Right atrium auricular region (tissue), 2 donors: ENCODE measurements at regions not wholly inside any gene's neighbourhood (a gene's known extent, or its start where the extent isn't known, plus 50 kb on each side); places are given as distances from the start of the nearest gene placed in this dataset.

ENCODE experiments used
- DNase-seq: peaks from one replicate; pipeline ENCODE4 v3.0.0-alpha.2; 2019; ENCODE audit warnings: low spot score
- H3K27ac ChIP-seq, 2 donors: fragments of 200-600 bp; sonication (generic); 1 replicate in 1 of 2; 2 replicates in 1 of 2; pipeline ENCODE4 v1.5.1; 2016 to 2019
- H3K27me3 ChIP-seq, 2 donors: fragments of 200-600 bp; sonication (generic); one replicate each; pipeline versions ENCODE4 v1.5.1 to v1.6.0; 2017 to 2019
- H3K36me3 ChIP-seq: fragments of 200-600 bp; sonication (generic); one replicate; pipeline ENCODE4 v1.5.1; 2016
- H3K4me1 ChIP-seq, 2 donors: fragments of 200-600 bp; sonication (generic); one replicate each; pipeline versions ENCODE4 v1.5.1 to v1.6.0; 2017 to 2019
- H3K4me3 ChIP-seq, 2 donors: fragments of 200-600 bp; sonication (generic); 1 replicate in 1 of 2; 2 replicates in 1 of 2; pipeline ENCODE4 v1.5.1; 2017 to 2019; ENCODE audit warnings: mild to moderate bottlenecking in 1 of 2, moderate library complexity in 1 of 2
- H3K9me3 ChIP-seq, 2 donors: fragments of 200-600 bp; sonication (generic); one replicate each; pipeline ENCODE4 v1.5.1; 2019
- CTCF ChIP-seq, 2 donors: fragments of 200-600 bp; sonication (generic); IDR thresholded peaks; one replicate each; pipeline ENCODE4 v1.5.1; 2019; ENCODE audit warnings: antibody characterized with exemption in 2 of 2

- no peaks in the 10 kb centered on the region for H3K4me1 ChIP-seq
- no peaks in the 10 kb centered on the region for H3K9me3 ChIP-seq
- no peak overlapping the region for H3K4me3 ChIP-seq
Measured at GRCh38 chr5:17917465-17917864, 283.2 kb downstream of the TAF11L14 start.

GRCh38 chr5:17918373-17919104 lies 284.3 kb downstream of the TAF11L14 start:
- H3K4me1 ChIP-seq, result no peaks in the 10 kb centered on the region
- no peaks in the 10 kb centered on the region for H3K36me3 ChIP-seq
- H3K27me3 ChIP-seq, result no peaks in the 10 kb centered on the region
- H3K27ac ChIP-seq, result no peak overlapping the region
- H3K4me3 ChIP-seq, result no peak overlapping the region
- no peak for TF ChIP-seq CTCF (IDR thresholded peaks at IDR 0.05)
- no peak for DNase-seq
- no peaks in the 10 kb centered on the region for H3K9me3 ChIP-seq

More at GRCh38 chr5:17917465-17917864, 283.2 kb downstream of the TAF11L14 start:
- H3K36me3 ChIP-seq, result no peaks in the 10 kb centered on the region
- no peak overlapping the region for H3K27ac ChIP-seq
- no peak for DNase-seq
- no peaks in the 10 kb centered on the region for H3K27me3 ChIP-seq
- no peak for TF ChIP-seq CTCF (IDR thresholded peaks at IDR 0.05)

- TF ChIP-seq CTCF (IDR thresholded peaks at IDR 0.05), result no peak
- H3K36me3 ChIP-seq, result no peaks in the 10 kb centered on the region
- no peaks in the 10 kb centered on the region for H3K4me1 ChIP-seq
- no peak for DNase-seq
- H3K9me3 ChIP-seq, result no peaks in the 10 kb centered on the region
- H3K27me3 ChIP-seq, result no peaks in the 10 kb centered on the region
- no peak overlapping the region for H3K4me3 ChIP-seq
- no peak overlapping the region for H3K27ac ChIP-seq
Measured at GRCh38 chr5:17925276-17925675, 291.0 kb downstream of the TAF11L14 start.

GRCh38 chr5:17928581-17928981 lies 294.3 kb downstream of the TAF11L14 start:
- peak overlapping the region in 1 of 2 donors; percentile 6 for H3K27ac ChIP-seq
- DNase-seq, result peak; percentile 72
- no peak for TF ChIP-seq CTCF (IDR thresholded peaks at IDR 0.05)

GRCh38 chr5:17929171-17929570 lies 294.9 kb downstream of the TAF11L14 start:
- no peak for DNase-seq
- Histone ChIP-seq H3K27ac (peak overlapping the region in 1 of 2 donors; percentile 6), H3K4me3 (no peak overlapping the region), H3K27me3 (no peaks in the 10 kb centered on the region), H3K9me3 (peaks cover 0 to 23% of the 10 kb centered on the region in 2 donors), H3K4me1 (no peaks in the 10 kb centered on the region), H3K36me3 (no peaks in the 10 kb centered on the region)
- TF ChIP-seq CTCF (IDR thresholded peaks at IDR 0.05), result no peak

More at GRCh38 chr5:17928581-17928981, 294.3 kb downstream of the TAF11L14 start:
- no peaks in the 10 kb centered on the region for H3K4me1 ChIP-seq
- H3K9me3 ChIP-seq, result peaks cover 0 to 17% of the 10 kb centered on the region in 2 donors
- H3K36me3 ChIP-seq, result no peaks in the 10 kb centered on the region
- no peak overlapping the region for H3K4me3 ChIP-seq
- H3K27me3 ChIP-seq, result no peaks in the 10 kb centered on the region

- Histone ChIP-seq H3K9me3 (peaks cover 5 to 35% of the 10 kb centered on the region in 2 donors), H3K27me3 (no peaks in the 10 kb centered on the region), H3K4me1 (no peaks in the 10 kb centered on the region), H3K36me3 (no peaks in the 10 kb centered on the region), H3K4me3 (no peak overlapping the region), H3K27ac (no peak overlapping the region)
- TF ChIP-seq CTCF (IDR thresholded peaks at IDR 0.05), result no peak
- no peak for DNase-seq
Measured at GRCh38 chr5:17930346-17930745, 296.1 kb downstream of the TAF11L14 start.
